Lower lobe of right lung (tissue), 2 donors: ENCODE measurements at regions not wholly inside any gene's neighbourhood (a gene's known extent, or its start where the extent isn't known, plus 50 kb on each side); places are given as distances from the start of the nearest gene placed in this dataset.

Source experiments
- ATAC-seq, 2 donors: fragments of 200-7000 bp; cut with Tn5 transposase; one replicate each; pipeline ENCODE4 v1.9.1; 2020 to 2022; ENCODE audit warnings: mild to moderate bottlenecking in 2 of 2, moderate library complexity in 2 of 2
- DNase-seq: peaks from one replicate; pipeline ENCODE4 v3.0.0-alpha.2; 2020
- H3K27ac ChIP-seq: fragments of 200-600 bp; one replicate; pipeline ENCODE4 v1.8.0; 2022
- H3K27me3 ChIP-seq: fragments of 200-600 bp; one replicate; pipeline ENCODE4 v1.8.0; 2022; ENCODE audit warnings: low read depth
- H3K36me3 ChIP-seq: fragments of 200-600 bp; one replicate; pipeline ENCODE4 v1.8.0; 2022; ENCODE audit warnings: mild to moderate bottlenecking
- H3K4me1 ChIP-seq: fragments of 200-600 bp; one replicate; pipeline ENCODE4 v1.8.0; 2022
- H3K4me3 ChIP-seq: fragments of 200-600 bp; one replicate; pipeline ENCODE4 v1.8.0; 2022; ENCODE audit warnings: mild to moderate bottlenecking
- H3K9me3 ChIP-seq: fragments of 200-600 bp; one replicate; pipeline ENCODE4 v1.8.0; 2022
- intact Hi-C: fragments of 100-400 bp; cut with DNase I; formaldehyde crosslinking; loops from one replicate; pipeline ENCODE4 v1.11.0; 2022
- TF ChIP-seq, protein P1 (sequence below): fragments of 200-600 bp; IDR thresholded peaks from one replicate; pipeline ENCODE4 v1.8.0; 2022; ENCODE audit warnings: antibody characterized with exemption, mild to moderate bottlenecking
- donor health status: DM: no; HTN: yes; CAD: no; lungs with severe emphysema.

DNA sequence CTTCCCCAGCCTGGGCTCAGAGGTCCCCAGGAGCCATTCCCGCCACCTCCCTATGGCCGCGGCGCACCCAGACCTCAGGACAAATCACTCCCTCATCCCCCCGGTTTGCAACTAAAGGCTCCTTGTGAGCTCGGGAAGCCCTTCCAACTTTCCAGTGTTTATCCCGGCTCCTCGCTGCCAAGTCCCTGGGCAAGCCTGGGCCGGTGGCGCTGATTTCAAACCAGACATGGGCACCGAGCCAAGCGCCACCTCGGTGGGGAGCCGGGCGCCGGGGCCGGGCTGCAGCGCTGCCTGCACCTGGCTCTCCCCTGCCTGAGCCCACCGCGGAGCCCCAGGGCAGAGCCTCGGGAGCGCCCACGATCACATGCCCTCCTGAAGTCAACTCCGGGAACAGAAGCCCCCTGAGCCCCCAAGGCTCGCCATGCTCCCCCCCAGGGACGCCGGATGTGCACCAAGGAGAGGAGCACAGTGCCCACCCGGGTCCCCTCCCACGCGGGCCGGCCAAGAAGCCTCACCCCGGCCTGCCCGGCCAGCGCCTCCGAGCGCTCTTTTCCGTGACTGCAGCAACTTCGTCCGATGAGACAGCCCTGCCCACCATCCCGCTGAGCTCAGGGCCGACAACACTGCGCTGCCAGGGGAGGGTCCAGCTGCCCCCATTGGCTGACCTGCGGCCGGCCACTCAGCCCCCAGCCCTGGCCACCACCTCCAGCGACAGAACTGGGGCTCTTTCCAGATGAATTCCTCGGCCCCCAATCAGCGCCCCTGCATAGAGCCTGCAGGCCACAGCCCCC lies 50.0 kb downstream of the NCOR2 start:
- DNase-seq = peak; percentile 79
- intact Hi-C loops = no loop called here

DNA sequence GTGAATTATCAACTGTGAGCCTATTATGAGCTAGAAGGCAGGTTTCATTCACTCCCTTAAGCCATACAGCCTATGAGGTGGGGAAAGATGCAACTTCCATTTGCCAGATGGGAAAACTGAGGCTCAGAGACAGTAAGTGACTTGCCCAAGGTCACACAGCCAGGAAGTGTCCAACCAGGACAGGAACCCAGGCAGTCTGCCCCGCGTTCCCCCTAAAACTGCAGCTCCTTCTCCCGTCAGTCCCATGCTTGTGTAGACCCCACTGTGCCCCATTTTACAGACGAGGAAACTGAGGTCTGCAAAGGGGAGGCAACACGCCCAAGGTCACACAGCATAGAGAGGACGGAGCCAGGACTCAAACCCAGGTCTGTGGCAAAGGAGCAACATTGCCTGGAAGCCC lies 50.6 kb downstream of the NCOR2 start:
- Histone ChIP-seq H3K4me1 (peaks cover 89% of the 10 kb centered on the region), H3K27ac (peak overlapping the region; percentile 97), H3K4me3 (peak overlapping the region; percentile 65), H3K36me3 (peaks cover 4% of the 10 kb centered on the region), H3K9me3 (no peaks in the 10 kb centered on the region), H3K27me3 (no peaks in the 10 kb centered on the region)
- intact Hi-C loops = no loop called here
- TF ChIP-seq, protein P1, sequence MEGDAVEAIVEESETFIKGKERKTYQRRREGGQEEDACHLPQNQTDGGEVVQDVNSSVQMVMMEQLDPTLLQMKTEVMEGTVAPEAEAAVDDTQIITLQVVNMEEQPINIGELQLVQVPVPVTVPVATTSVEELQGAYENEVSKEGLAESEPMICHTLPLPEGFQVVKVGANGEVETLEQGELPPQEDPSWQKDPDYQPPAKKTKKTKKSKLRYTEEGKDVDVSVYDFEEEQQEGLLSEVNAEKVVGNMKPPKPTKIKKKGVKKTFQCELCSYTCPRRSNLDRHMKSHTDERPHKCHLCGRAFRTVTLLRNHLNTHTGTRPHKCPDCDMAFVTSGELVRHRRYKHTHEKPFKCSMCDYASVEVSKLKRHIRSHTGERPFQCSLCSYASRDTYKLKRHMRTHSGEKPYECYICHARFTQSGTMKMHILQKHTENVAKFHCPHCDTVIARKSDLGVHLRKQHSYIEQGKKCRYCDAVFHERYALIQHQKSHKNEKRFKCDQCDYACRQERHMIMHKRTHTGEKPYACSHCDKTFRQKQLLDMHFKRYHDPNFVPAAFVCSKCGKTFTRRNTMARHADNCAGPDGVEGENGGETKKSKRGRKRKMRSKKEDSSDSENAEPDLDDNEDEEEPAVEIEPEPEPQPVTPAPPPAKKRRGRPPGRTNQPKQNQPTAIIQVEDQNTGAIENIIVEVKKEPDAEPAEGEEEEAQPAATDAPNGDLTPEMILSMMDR = no peak
- ATAC-seq = no peak
- no peak for DNase-seq

More for the DNA sequence above, 50.0 kb downstream of the NCOR2 start:
- Histone ChIP-seq H3K4me1 (peaks cover 83% of the 10 kb centered on the region), H3K27me3 (no peaks in the 10 kb centered on the region), H3K27ac (peak overlapping the region; percentile 97), H3K9me3 (no peaks in the 10 kb centered on the region), H3K4me3 (peak overlapping the region; percentile 65), H3K36me3 (peaks cover 8% of the 10 kb centered on the region)
- peak; percentile 37 to 38 for ATAC-seq
- TF ChIP-seq, protein P1 = no peak

DNA sequence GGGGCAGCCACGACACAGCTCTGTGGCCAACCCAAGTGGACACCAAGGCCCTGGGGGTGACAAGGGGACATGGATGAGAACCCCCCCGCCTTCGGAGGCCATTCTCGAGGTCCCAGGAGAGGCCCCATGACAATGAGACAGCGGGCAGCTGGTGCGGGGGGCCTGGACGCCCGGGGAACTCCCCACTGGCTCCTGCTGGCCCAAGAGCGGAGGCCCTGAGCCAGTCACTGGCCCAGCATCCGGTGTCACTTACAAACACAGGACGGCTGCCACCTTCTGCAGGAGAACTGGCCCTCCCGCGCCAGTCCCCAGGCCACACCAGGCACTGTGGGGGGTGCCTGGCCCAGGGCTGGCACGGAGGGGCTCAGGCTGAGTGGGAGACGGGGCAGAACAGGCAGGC lies 51.4 kb downstream of the NCOR2 start:
- Histone ChIP-seq H3K27ac (peak overlapping the region; percentile 18), H3K4me1 (peaks cover 86% of the 10 kb centered on the region), H3K36me3 (peaks cover 10% of the 10 kb centered on the region), H3K4me3 (peak overlapping the region; percentile 65), H3K27me3 (no peaks in the 10 kb centered on the region), H3K9me3 (no peaks in the 10 kb centered on the region)
- ATAC-seq (no peak), DNase-seq (no peak)
- TF ChIP-seq, protein P1 = no peak
- intact Hi-C loops = no loop called here

DNA sequence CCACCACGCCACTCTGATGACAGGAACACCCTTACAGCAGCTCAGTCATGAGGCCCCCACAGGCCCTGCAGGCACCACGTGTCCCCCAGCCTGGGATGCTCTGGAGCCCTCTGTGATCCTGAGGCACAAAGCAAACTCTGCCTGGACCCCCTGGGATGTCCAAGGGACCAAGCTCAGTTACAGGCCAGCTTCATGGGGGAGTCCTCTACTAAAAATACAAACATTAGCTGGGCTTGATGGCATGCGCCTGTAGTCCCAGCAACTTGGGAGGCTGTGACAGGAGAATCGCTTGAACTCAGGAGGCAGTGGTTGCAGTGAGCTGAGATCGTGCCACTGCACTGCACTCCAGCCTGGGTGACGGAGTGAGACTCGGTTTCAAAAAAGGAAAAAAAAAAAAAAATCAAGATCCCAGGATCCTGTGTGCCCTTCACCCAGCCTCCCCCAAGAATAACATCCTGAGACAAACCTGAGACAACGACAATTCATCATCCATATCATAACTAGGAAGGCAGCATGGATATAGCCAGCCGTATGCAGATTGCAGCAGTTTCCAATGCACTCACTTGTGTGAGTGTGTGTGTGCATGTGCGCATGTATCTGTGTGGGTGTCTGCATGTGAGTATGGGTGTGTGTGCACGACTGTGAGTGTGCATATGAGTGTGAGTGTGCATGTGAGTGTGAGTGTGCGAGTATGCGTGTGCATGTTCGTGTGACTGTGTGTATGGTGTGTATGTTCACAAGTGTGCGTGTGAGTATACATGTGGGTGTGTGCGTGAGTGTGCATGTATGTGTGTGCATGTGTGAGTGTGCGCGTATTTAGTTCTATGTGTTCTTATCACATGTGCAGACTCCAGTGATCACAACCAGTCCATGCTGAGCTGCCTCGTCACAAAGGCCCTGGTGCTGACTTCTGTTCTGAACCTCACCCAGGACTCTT lies 52.1 kb downstream of the NCOR2 start:
- intact Hi-C loops = no loop called here
- Histone ChIP-seq H3K4me3 (no peak overlapping the region), H3K4me1 (peaks cover 86% of the 10 kb centered on the region), H3K36me3 (peaks cover 11% of the 10 kb centered on the region), H3K27ac (peak overlapping the region; percentile 18), H3K9me3 (no peaks in the 10 kb centered on the region), H3K27me3 (no peaks in the 10 kb centered on the region)
- TF ChIP-seq, protein P1 = no peak
- ATAC-seq = no peak
- no peak for DNase-seq

DNA sequence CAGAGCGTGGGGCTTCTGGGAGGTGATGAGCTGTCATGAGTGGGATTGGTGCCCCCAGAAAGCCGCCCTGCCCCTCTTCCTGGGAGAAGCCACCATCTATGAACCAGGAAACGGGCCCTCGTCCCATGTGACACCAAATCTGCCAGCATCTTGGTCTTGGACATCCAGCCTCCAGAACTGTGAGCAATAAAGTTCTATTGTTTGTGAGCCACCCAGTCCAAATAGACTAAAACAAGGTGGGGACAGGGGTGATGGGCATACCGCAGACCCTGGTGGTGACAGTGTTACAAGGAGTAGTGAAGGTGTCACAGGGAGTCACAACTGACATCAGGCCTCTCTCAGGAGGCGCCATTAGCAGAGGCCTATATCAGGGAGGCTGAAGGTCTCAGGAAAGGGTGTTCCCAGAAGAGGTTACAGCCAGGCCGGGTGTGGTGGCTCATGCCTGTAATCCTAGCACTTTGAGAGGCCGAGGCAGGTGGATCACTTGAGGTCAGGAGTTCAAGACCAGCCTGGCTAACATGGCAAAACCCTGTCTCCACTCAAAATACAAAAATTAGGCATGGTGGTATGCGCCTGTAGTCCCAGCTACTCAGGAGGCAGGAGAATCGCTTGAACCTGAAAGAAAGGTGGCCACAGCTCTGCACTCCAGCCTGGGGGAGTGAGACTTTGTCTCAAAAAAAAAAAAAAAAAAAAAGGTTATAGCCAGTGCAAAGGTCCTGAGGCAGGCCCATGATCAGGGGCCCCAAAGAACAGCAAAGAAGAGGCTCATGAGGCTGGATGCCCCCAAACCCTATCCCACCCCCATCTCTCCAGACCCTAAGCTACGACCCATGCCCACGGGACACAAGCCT lies 53.0 kb downstream of the NCOR2 start:
- intact Hi-C loops = no loop called here
- peaks cover 86% of the 10 kb centered on the region for H3K4me1 ChIP-seq

More for the DNA sequence above, 53.0 kb downstream of the NCOR2 start:
- no peak for ATAC-seq
- no peaks in the 10 kb centered on the region for H3K27me3 ChIP-seq
- H3K27ac ChIP-seq = no peak overlapping the region
- H3K36me3 ChIP-seq = peaks cover 11% of the 10 kb centered on the region
- TF ChIP-seq, protein P1 = no peak
- H3K4me3 ChIP-seq = no peak overlapping the region
- no peaks in the 10 kb centered on the region for H3K9me3 ChIP-seq
- DNase-seq = no peak
